HepG2 (cell line): ENCODE measurements at regions not wholly inside any gene's neighbourhood (a gene's known extent, or its start where the extent isn't known, plus 50 kb on each side); places are given as distances from the start of the nearest gene placed in this dataset.

ENCODE experiments used
- ATAC-seq: fragments of 200-7000 bp; cut with Tn5 transposase; 3 replicates; pipeline ENCODE4 v1.9.1; 2020; ENCODE audit warnings: mild to moderate bottlenecking, moderate library complexity
- BruUV-seq: library from RNA; stranded (reverse); fragments of 400-500 nt; replicated peaks from 2 replicates; lab custom pipeline; 2021; lab: Mats Ljungman, UMichigan
- CTCF ChIA-PET: fragments of 300-600 bp; formaldehyde crosslinking; extraction: SDS; loops from one replicate; lab custom pipeline; 2021; ENCODE audit warnings: low total read pairs, inconsistent platforms, low intra/inter-chr PET ratio; lab: Yijun Ruan, JAX
- POLR2A ChIA-PET: fragments of 350-600 bp; sonication (Branson Sonifier 250); formaldehyde crosslinking; loops from one replicate; lab custom pipeline; 2020; ENCODE audit warnings: antibody characterized with exemption, inconsistent platforms; lab: Yijun Ruan, JAX
- DNase-seq: peaks from one replicate; pipeline ENCODE4 v3.0.0-alpha.2; 2015; ENCODE audit warnings: low spot score
- FAIRE-seq: peaks from 3 replicates; lab custom pipeline; 2011; peaks lifted over from hg19 to GRCh38; lab: Jason Lieb, UNC
- H2AFZ ChIP-seq: one replicate; pipeline ENCODE4 v1.6.1; 2011; ENCODE audit warnings: low read length, inconsistent platforms
- H3K27ac ChIP-seq: fragments of 300-600 bp; 3 replicates; pipeline ENCODE4 v1.8.0; 2011; ENCODE audit warnings: mixed run types, mild to moderate bottlenecking, mixed read lengths, low read length, inconsistent platforms; ENCODE audit not compliant: insufficient read depth; ENCODE audit errors: extremely low read length
- H3K27me3 ChIP-seq, 2 experiments: fragments of 200-600 bp in 1 of 2; 2 replicates in 1 of 2; 3 replicates in 1 of 2; pipeline versions ENCODE4 v1.6.0 to v1.8.0; 2011; ENCODE audit warnings: low read length in 2 of 2, mild to moderate bottlenecking in 2 of 2, moderate library complexity in 2 of 2, inconsistent platforms in 1 of 2; ENCODE audit not compliant: insufficient read depth in 2 of 2, control insufficient read depth in 1 of 2
- H3K36me3 ChIP-seq, 2 experiments: fragments of 200-600 bp in 1 of 2; replicated peaks in 1 of 2; 2 replicates in 1 of 2; 3 replicates in 1 of 2; pipeline versions ENCODE4 v1.5.1 to v1.8.0; 2011; ENCODE audit warnings: low read length in 2 of 2, inconsistent platforms in 1 of 2; ENCODE audit not compliant: insufficient read depth in 2 of 2, control insufficient read depth in 1 of 2
- H3K4me1 ChIP-seq: 2 replicates; pipeline ENCODE4 v1.5.1; 2012; ENCODE audit warnings: low read length, inconsistent platforms; ENCODE audit not compliant: insufficient read depth
- H3K4me2 ChIP-seq: 2 replicates; pipeline ENCODE4 v1.6.0; 2011; ENCODE audit warnings: low read depth, low read length, inconsistent platforms
- H3K4me3 ChIP-seq, 3 experiments: fragments of 200-600 bp in 1 of 3; sonication (generic), shearing (Covaris generic) in 1 of 3; replicated peaks in 1 of 3; 2 replicates each; pipeline ENCODE4 v1.5.1; 2011 to 2016; ENCODE audit warnings: low read length in 3 of 3, inconsistent platforms in 2 of 3, low read depth in 2 of 3, mild to moderate bottlenecking in 2 of 3, control low read depth in 1 of 3, mixed read lengths in 1 of 3; ENCODE audit not compliant: insufficient read depth in 1 of 3
- H3K79me2 ChIP-seq: one replicate; pipeline ENCODE4 v1.6.1; 2011; ENCODE audit warnings: low read length, inconsistent platforms; ENCODE audit not compliant: insufficient read depth
- H3K9ac ChIP-seq: 2 replicates; pipeline ENCODE4 v1.6.0; 2011; ENCODE audit warnings: mild to moderate bottlenecking, low read depth, low read length, inconsistent platforms; ENCODE audit not compliant: insufficient read depth
- H3K9me3 ChIP-seq: 2 replicates; pipeline ENCODE4 v1.5.1; 2012; ENCODE audit warnings: mild to moderate bottlenecking, low read length
- H4K20me1 ChIP-seq: 2 replicates; pipeline ENCODE4 v1.6.0; 2011; ENCODE audit warnings: inconsistent platforms, mild to moderate bottlenecking, low read length, moderate library complexity; ENCODE audit not compliant: insufficient read depth
- CAMTA2 ChIP-seq: sonication (generic); formaldehyde crosslinking; IDR thresholded peaks from 2 replicates; pipeline ENCODE4 v1.4.0; 2020; ENCODE audit warnings: mild to moderate bottlenecking, missing genetic modification reagents, borderline replicate concordance
- CEBPG ChIP-seq: IDR thresholded peaks from 2 replicates; pipeline ENCODE4 v1.6.1; 2016
- DPF2 ChIP-seq: sonication (generic); formaldehyde crosslinking; IDR thresholded peaks from 2 replicates; pipeline ENCODE4 v1.4.0; 2020; ENCODE audit warnings: mild to moderate bottlenecking, low read depth, missing genetic modification reagents, borderline replicate concordance
- FOXC1 ChIP-seq: sonication (generic); formaldehyde crosslinking; IDR thresholded peaks from 2 replicates; pipeline ENCODE4 v1.8.0; 2022; ENCODE audit warnings: mild to moderate bottlenecking, missing genetic modification reagents, borderline replicate concordance
- HMG20A ChIP-seq: IDR thresholded peaks from 2 replicates; pipeline ENCODE4 v1.6.1; 2016; ENCODE audit warnings: borderline replicate concordance
- JUND ChIP-seq: sonication (generic); formaldehyde crosslinking; IDR thresholded peaks from 2 replicates; pipeline ENCODE4 v1.8.0; 2022; ENCODE audit warnings: mild to moderate bottlenecking, missing genetic modification reagents
- MZF1 ChIP-seq: sonication (generic); formaldehyde crosslinking; IDR thresholded peaks from 2 replicates; pipeline ENCODE4 v1.8.1; 2023; ENCODE audit warnings: mild to moderate bottlenecking, missing genetic modification reagents, borderline replicate concordance
- NR2F6 ChIP-seq, 2 experiments: IDR thresholded peaks; 2 replicates each; pipeline ENCODE4 v1.6.1; 2016; ENCODE audit warnings: antibody characterized with exemption in 1 of 2, mild to moderate bottlenecking in 1 of 2
- RARA ChIP-seq: IDR thresholded peaks from 2 replicates; pipeline ENCODE4 v1.6.1; 2016; ENCODE audit warnings: missing genetic modification reagents, missing compliant biosample characterization
- RXRB ChIP-seq: IDR thresholded peaks from 2 replicates; pipeline ENCODE4 v1.6.1; 2016; ENCODE audit warnings: borderline replicate concordance, missing genetic modification reagents, missing compliant biosample characterization
- SATB2 ChIP-seq: sonication (generic); formaldehyde crosslinking; IDR thresholded peaks from 2 replicates; pipeline ENCODE4 v1.5.0; 2020; ENCODE audit warnings: missing genetic modification reagents
- TCF7L2 ChIP-seq: IDR thresholded peaks from 2 replicates; pipeline ENCODE4 v1.6.1; 2011; ENCODE audit warnings: mild to moderate bottlenecking, low read depth, low read length, moderate library complexity
- ZNF350 ChIP-seq: sonication (generic); formaldehyde crosslinking; IDR thresholded peaks from 2 replicates; pipeline ENCODE4 v1.4.0; 2020; ENCODE audit warnings: mild to moderate bottlenecking, low read depth, missing genetic modification reagents, borderline replicate concordance
- ZNF484 ChIP-seq: sonication (generic); formaldehyde crosslinking; IDR thresholded peaks from 2 replicates; pipeline ENCODE4 v1.5.1; 2020; ENCODE audit warnings: mild to moderate bottlenecking, low read depth, missing genetic modification reagents, borderline replicate concordance
- ZNF781 ChIP-seq: sonication (generic); formaldehyde crosslinking; IDR thresholded peaks from 2 replicates; pipeline ENCODE4 v1.5.1; 2020; ENCODE audit warnings: borderline replicate concordance, mild to moderate bottlenecking, missing genetic modification reagents; ENCODE audit errors: not compliant biosample characterization
- WGBS: methylation state at CpG from one replicate; pipeline ENCODE4 v1.1.6; 2017; ENCODE audit warnings: low lambda C conversion rate; 5-methylcytosine and 5-hydroxymethylcytosine counted together
- in situ Hi-C: cut with HindIII; loops from 2 replicates; pipeline ENCODE4 v1.10.0; 2017; ENCODE audit warnings: low pct_unique_long_range_greater_than_20kb; ENCODE audit not compliant: extremely low pct_ligation_motif_present
- intact Hi-C: fragments of 100-400 bp; cut with micrococcal nuclease; formaldehyde crosslinking; loops from one replicate; pipeline ENCODE4 v1.10.0; 2022; ENCODE audit not compliant: unreplicated experiment
- TF ChIP-seq, protein P1 (sequence below): sonication (generic); formaldehyde crosslinking; IDR thresholded peaks from 2 replicates; pipeline ENCODE4 v1.5.0; 2020; ENCODE audit warnings: mild to moderate bottlenecking, missing genetic modification reagents, moderate library complexity
- TF ChIP-seq, protein P2 (sequence below): sonication (generic); formaldehyde crosslinking; conservative IDR thresholded peaks from 2 replicates; pipeline ENCODE4 v1.5.0; 2020; ENCODE audit warnings: missing genetic modification reagents
- TF ChIP-seq, protein P3 (sequence below): sonication (generic); formaldehyde crosslinking; IDR thresholded peaks from 2 replicates; pipeline ENCODE4 v1.4.0; 2020; ENCODE audit warnings: missing genetic modification reagents

DNA sequence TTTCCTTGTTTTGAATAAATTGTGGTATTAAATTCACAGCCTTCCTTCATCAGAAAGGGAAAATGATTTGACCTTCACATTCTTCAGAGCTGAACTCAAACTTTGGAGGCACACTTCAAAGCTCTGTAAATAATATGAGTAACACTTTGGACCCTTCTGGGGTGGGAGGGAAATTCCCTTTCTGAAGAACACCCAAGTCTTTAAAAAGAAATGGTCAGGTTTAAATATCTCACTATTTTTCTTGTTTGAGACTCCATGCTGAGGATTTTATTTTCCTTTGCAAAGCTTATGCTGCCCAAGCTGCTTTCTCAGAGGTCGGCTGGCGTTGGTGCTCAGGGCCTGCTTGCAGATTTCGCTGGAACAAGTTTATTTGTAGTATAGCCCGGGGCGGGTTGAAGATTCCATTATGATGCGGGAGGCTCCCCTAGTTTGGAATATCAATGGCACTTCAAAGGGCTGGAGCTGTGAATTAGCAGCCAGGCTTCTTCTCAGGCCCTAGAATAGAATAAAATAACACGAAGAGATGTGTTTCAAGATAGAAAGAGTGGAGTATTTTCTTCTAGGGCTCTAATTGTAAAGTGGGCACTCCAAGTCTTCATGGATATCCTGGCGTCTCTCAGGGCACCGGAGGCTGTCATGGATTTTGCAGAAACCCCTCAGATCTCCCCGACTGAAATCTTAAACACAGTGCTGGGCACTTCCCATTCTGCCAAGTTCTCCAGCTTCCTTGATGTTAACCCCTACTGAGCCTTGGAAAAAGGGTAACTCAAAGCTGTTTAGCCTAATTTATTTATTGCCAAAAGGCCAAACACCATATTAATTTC, 315.6 kb downstream of the GPAT3 start:
- H2AFZ ChIP-seq = no peak overlapping the region
- no peaks in the 10 kb centered on the region for H4K20me1 ChIP-seq
- H3K9me3 ChIP-seq = no peaks in the 10 kb centered on the region
- FAIRE-seq (peak; percentile 81), DNase-seq (peak; percentile 86), ATAC-seq (peak; percentile 83)
- peak overlapping the region; percentile 8 to 48 (median 21); a peak in 4 of 6 replicates for H3K4me3 ChIP-seq
- peak overlapping the region; percentile 52 for H3K27ac ChIP-seq
- intact Hi-C loops (loop anchor here (5.0 kb wide), 1 partner anchor 79 kb away; no protein-coding TSS in a partner anchor), in situ Hi-C loops (no loop called here)
- no peaks in the 10 kb centered on the region for H3K36me3 ChIP-seq
- H3K4me2 ChIP-seq = peak overlapping the region; percentile 70
- TSS peak; percentile 97 for BruUV-seq
- H3K27me3 ChIP-seq = no peaks in the 10 kb centered on the region
- ChIA-PET POLR2A (interaction anchor here (1.0 to 1.3 kb wide), 5 partner anchors 9 to 24 kb away, joined by 3 to 4 read pairs (median 4); no protein-coding TSS in a partner anchor), CTCF (no interaction called here)
- no peaks in the 10 kb centered on the region for H3K79me2 ChIP-seq
- peaks cover 40% of the 10 kb centered on the region for H3K4me1 ChIP-seq
- 2% methylated on average over 9 of the region's 10 CpGs for WGBS
- no peak overlapping the region for H3K9ac ChIP-seq
- no peak; the same call in 1 of the 2 replicates for TF ChIP-seq CEBPG
- peak; percentile 80 for TF ChIP-seq NR2F6 (IDR thresholded peaks at IDR 0.05)
- peak; percentile 69 for TF ChIP-seq NR2F6 (CRISPR knock-in tag; IDR thresholded peaks at IDR 0.05)
- TF ChIP-seq JUND = 0 out of 2 replicates have a peak, but pooled peaks have one; percentile 45
- TF ChIP-seq TCF7L2 = peak; percentile 76
- no peak for TF ChIP-seq ZNF781
- TF ChIP-seq ZNF484 = no peak
- TF ChIP-seq HMG20A (CRISPR knock-in tag) = peak; percentile 78; the same call in 1 of the 2 replicates
- TF ChIP-seq, protein P1, sequence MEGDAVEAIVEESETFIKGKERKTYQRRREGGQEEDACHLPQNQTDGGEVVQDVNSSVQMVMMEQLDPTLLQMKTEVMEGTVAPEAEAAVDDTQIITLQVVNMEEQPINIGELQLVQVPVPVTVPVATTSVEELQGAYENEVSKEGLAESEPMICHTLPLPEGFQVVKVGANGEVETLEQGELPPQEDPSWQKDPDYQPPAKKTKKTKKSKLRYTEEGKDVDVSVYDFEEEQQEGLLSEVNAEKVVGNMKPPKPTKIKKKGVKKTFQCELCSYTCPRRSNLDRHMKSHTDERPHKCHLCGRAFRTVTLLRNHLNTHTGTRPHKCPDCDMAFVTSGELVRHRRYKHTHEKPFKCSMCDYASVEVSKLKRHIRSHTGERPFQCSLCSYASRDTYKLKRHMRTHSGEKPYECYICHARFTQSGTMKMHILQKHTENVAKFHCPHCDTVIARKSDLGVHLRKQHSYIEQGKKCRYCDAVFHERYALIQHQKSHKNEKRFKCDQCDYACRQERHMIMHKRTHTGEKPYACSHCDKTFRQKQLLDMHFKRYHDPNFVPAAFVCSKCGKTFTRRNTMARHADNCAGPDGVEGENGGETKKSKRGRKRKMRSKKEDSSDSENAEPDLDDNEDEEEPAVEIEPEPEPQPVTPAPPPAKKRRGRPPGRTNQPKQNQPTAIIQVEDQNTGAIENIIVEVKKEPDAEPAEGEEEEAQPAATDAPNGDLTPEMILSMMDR = no peak
- no peak for TF ChIP-seq MZF1 (CRISPR knock-in tag)
- TF ChIP-seq, protein P2, sequence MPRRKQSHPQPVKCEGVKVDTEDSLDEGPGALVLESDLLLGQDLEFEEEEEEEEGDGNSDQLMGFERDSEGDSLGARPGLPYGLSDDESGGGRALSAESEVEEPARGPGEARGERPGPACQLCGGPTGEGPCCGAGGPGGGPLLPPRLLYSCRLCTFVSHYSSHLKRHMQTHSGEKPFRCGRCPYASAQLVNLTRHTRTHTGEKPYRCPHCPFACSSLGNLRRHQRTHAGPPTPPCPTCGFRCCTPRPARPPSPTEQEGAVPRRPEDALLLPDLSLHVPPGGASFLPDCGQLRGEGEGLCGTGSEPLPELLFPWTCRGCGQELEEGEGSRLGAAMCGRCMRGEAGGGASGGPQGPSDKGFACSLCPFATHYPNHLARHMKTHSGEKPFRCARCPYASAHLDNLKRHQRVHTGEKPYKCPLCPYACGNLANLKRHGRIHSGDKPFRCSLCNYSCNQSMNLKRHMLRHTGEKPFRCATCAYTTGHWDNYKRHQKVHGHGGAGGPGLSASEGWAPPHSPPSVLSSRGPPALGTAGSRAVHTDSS = no peak
- no peak for TF ChIP-seq SATB2 (CRISPR knock-in tag)
- TF ChIP-seq RXRB (CRISPR knock-in tag) = 0 out of 2 replicates have a peak, but pooled peaks have one; percentile 19
- TF ChIP-seq, protein P3, sequence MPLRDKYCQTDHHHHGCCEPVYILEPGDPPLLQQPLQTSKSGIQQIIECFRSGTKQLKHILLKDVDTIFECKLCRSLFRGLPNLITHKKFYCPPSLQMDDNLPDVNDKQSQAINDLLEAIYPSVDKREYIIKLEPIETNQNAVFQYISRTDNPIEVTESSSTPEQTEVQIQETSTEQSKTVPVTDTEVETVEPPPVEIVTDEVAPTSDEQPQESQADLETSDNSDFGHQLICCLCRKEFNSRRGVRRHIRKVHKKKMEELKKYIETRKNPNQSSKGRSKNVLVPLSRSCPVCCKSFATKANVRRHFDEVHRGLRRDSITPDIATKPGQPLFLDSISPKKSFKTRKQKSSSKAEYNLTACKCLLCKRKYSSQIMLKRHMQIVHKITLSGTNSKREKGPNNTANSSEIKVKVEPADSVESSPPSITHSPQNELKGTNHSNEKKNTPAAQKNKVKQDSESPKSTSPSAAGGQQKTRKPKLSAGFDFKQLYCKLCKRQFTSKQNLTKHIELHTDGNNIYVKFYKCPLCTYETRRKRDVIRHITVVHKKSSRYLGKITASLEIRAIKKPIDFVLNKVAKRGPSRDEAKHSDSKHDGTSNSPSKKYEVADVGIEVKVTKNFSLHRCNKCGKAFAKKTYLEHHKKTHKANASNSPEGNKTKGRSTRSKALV = 0 out of 2 replicates have a peak, but pooled peaks have one; percentile 48
- 0 out of 2 replicates have a peak, but pooled peaks have one; percentile 62 for TF ChIP-seq DPF2 (CRISPR knock-in tag)
- no peak for TF ChIP-seq CAMTA2 (CRISPR knock-in tag)
- no peak for TF ChIP-seq FOXC1
- TF ChIP-seq RARA (CRISPR knock-in tag) = peak; percentile 28; the same call in 1 of the 2 replicates
- no peak for TF ChIP-seq ZNF350 (CRISPR knock-in tag)
